ENCODE measurements at regions not wholly inside any gene's neighbourhood (a gene's known extent, or its start where the extent isn't known, plus 50 kb on each side); places are given as distances from the start of the nearest gene placed in this dataset.

DNA sequence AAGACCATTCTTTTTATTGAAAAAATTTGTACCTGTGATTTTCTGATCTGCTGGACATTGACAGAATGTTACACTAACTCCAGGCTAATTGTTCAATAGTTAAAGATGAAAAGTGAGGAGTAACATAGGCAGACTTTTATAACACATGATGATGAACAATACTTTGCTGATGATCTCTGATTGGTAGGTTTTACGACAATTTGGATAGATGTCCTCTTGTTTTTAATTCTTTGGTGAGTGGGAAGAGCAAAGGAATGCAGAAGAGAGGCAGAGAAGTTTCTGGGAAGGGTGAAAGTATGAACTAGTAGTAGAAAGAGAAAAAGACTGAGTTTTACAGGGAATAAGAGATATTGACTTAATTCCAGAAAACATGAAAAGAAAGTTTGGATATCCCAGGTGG, 267.3 kb upstream of the HAND2 start:
- TF ChIP-seq EZH2 (IDR thresholded peaks at IDR 0.05) (no peak), CTCF (IDR thresholded peaks at IDR 0.05) (no peak), EZH2phosphoT487 (IDR thresholded peaks at IDR 0.05) (no peak)
- Histone ChIP-seq H3K4me1 (peaks cover 14% of the 10 kb centered on the region), H3K79me2 (ENCODE audit: low read depth) (no peaks in the 10 kb centered on the region), H3K4me3 (no peak overlapping the region), H3K27me3 (no peaks in the 10 kb centered on the region), H2AFZ (replicated peaks) (no peak overlapping the region), H3K9me3 (ENCODE audit: low read depth) (no peaks in the 10 kb centered on the region), H3F3A (ENCODE audit: low read depth) (peaks cover 16% of the 10 kb centered on the region), H3K4me2 (no peak overlapping the region), H3K27ac (no peak overlapping the region), H4K20me1 (ENCODE audit: low read depth) (no peaks in the 10 kb centered on the region), H3K9ac (no peak overlapping the region), H3K36me3 (no peaks in the 10 kb centered on the region)
- Mint-ChIP-seq H3K36me3 (no peaks in the 10 kb centered on the region), H3K27me3 (ENCODE audit: insufficient read depth, low read depth) (no peaks in the 10 kb centered on the region), H3K4me1 (peaks cover 9% of the 10 kb centered on the region), H3K27ac (no peak overlapping the region), H3K4me3 (no peak overlapping the region), H3K9me3 (peaks cover 4% of the 10 kb centered on the region)
- no peak for DNase-seq (ENCODE audit: low spot score)

- no peak overlapping the region for H3K4me2 ChIP-seq
- no peaks in the 10 kb centered on the region for H3K27me3 ChIP-seq
- no peaks in the 10 kb centered on the region for H3F3A ChIP-seq (ENCODE audit: low read depth)
- Mint-ChIP-seq H3K4me3 (no peak overlapping the region), H3K27ac (no peak overlapping the region), H3K4me1 (no peaks in the 10 kb centered on the region), H3K27me3 (ENCODE audit: insufficient read depth, low read depth) (peaks cover 2% of the 10 kb centered on the region), H3K9me3 (peaks cover 4% of the 10 kb centered on the region), H3K36me3 (no peaks in the 10 kb centered on the region)
- H2AFZ ChIP-seq (replicated peaks) = no peak overlapping the region
- H3K9me3 ChIP-seq (ENCODE audit: low read depth) = no peaks in the 10 kb centered on the region
- no peaks in the 10 kb centered on the region for H3K36me3 ChIP-seq
- H4K20me1 ChIP-seq (ENCODE audit: low read depth) = no peaks in the 10 kb centered on the region
- no peaks in the 10 kb centered on the region for H3K4me1 ChIP-seq
- H3K4me3 ChIP-seq = no peak overlapping the region
- no peak for DNase-seq (ENCODE audit: low spot score)
- TF ChIP-seq EZH2 (IDR thresholded peaks at IDR 0.05) (no peak), CTCF (IDR thresholded peaks at IDR 0.05) (no peak), EZH2phosphoT487 (IDR thresholded peaks at IDR 0.05) (no peak)
- no peaks in the 10 kb centered on the region for H3K79me2 ChIP-seq (ENCODE audit: low read depth)
- no peak overlapping the region for H3K9ac ChIP-seq
- no peak overlapping the region for H3K27ac ChIP-seq
Measured at GRCh38 chr4:173794662-173795061, 264.6 kb upstream of the HAND2 start.

GRCh38 chr4:173793937-173794510, 264.0 kb upstream of the HAND2 start:
- Mint-ChIP-seq H3K27ac (no peak overlapping the region), H3K27me3 (ENCODE audit: insufficient read depth, low read depth) (peaks cover 3% of the 10 kb centered on the region), H3K4me3 (no peak overlapping the region), H3K4me1 (no peaks in the 10 kb centered on the region), H3K9me3 (peaks cover 4% of the 10 kb centered on the region), H3K36me3 (no peaks in the 10 kb centered on the region)
- no peak overlapping the region for H2AFZ ChIP-seq (replicated peaks)
- no peak overlapping the region for H3K4me3 ChIP-seq
- H3K79me2 ChIP-seq (ENCODE audit: low read depth) = no peaks in the 10 kb centered on the region
- no peak for TF ChIP-seq EZH2 (IDR thresholded peaks at IDR 0.05)
- TF ChIP-seq EZH2phosphoT487 (IDR thresholded peaks at IDR 0.05) = no peak
- TF ChIP-seq CTCF (IDR thresholded peaks at IDR 0.05) = no peak
- no peaks in the 10 kb centered on the region for H3K27me3 ChIP-seq
- H3K27ac ChIP-seq = no peak overlapping the region
- H3K36me3 ChIP-seq = no peaks in the 10 kb centered on the region
- no peaks in the 10 kb centered on the region for H3K4me1 ChIP-seq
- no peaks in the 10 kb centered on the region for H4K20me1 ChIP-seq (ENCODE audit: low read depth)
- H3K4me2 ChIP-seq = no peak overlapping the region
- H3F3A ChIP-seq (ENCODE audit: low read depth) = no peaks in the 10 kb centered on the region
- H3K9ac ChIP-seq = no peak overlapping the region
- no peaks in the 10 kb centered on the region for H3K9me3 ChIP-seq (ENCODE audit: low read depth)
- DNase-seq (ENCODE audit: low spot score) = no peak
